Karpas-422 (cell line): ENCODE measurements at regions not wholly inside any gene's neighbourhood (a gene's known extent, or its start where the extent isn't known, plus 50 kb on each side); places are given as distances from the start of the nearest gene placed in this dataset.
A peak's percentile ranks its signal among the peaks of the same experiment; 100 is the strongest.

Experiments used
- DNase-seq: peaks from one replicate; pipeline ENCODE4 v3.0.0-alpha.2; 2015
- H2AFZ ChIP-seq: fragments of 200-600 bp; sonication (generic); 2 replicates; pipeline ENCODE4 v1.6.1; 2014; ENCODE audit warnings: antibody characterized with exemption, low read length, mixed read lengths
- H3K27ac ChIP-seq: fragments of 200-600 bp; sonication (generic); 2 replicates; pipeline ENCODE4 v1.5.1; 2014; ENCODE audit warnings: mild to moderate bottlenecking, low read length, moderate library complexity
- H3K27me3 ChIP-seq: fragments of 200-600 bp; sonication (generic); 2 replicates; pipeline ENCODE4 v1.6.1; 2014; ENCODE audit warnings: low read length, mixed read lengths
- H3K36me3 ChIP-seq: fragments of 200-600 bp; sonication (generic); 2 replicates; pipeline ENCODE4 v1.6.1; 2014; ENCODE audit warnings: low read length, mixed read lengths; ENCODE audit not compliant: insufficient read depth
- H3K4me1 ChIP-seq: fragments of 200-600 bp; sonication (generic); 2 replicates; pipeline ENCODE4 v1.6.1; 2014; ENCODE audit warnings: mild to moderate bottlenecking, low read length, mixed read lengths
- H3K4me2 ChIP-seq: fragments of 200-600 bp; sonication (generic); 2 replicates; pipeline ENCODE4 v1.6.1; 2014; ENCODE audit warnings: low read length, low read depth, mild to moderate bottlenecking; ENCODE audit not compliant: poor library complexity, severe bottlenecking
- H3K4me3 ChIP-seq: fragments of 200-600 bp; sonication (generic); 2 replicates; pipeline ENCODE4 v1.5.1; 2014; ENCODE audit warnings: mild to moderate bottlenecking, antibody characterized with exemption, low read length, mixed read lengths
- H3K79me2 ChIP-seq: fragments of 200-600 bp; sonication (generic); 2 replicates; pipeline ENCODE4 v1.6.1; 2014; ENCODE audit warnings: mild to moderate bottlenecking, low read length, mixed read lengths
- H3K9ac ChIP-seq: fragments of 200-600 bp; sonication (generic); 2 replicates; pipeline ENCODE4 v1.6.0; 2014; ENCODE audit warnings: low read length
- H3K9me2 ChIP-seq: fragments of 200-600 bp; sonication (generic), shearing (Covaris generic); replicated peaks from 2 replicates; pipeline ENCODE4 v1.6.0; 2014; ENCODE audit warnings: mild to moderate bottlenecking, low read length, moderate library complexity; ENCODE audit not compliant: insufficient read depth
- H3K9me3 ChIP-seq: fragments of 300-700, 200-600 bp; sonication (generic); 2 replicates; pipeline ENCODE4 v1.6.1; 2014; ENCODE audit warnings: low read length, mixed read lengths
- H4K20me1 ChIP-seq: fragments of 200-600 bp; sonication (generic); 2 replicates; pipeline ENCODE4 v1.6.1; 2014; ENCODE audit warnings: mild to moderate bottlenecking, antibody characterized with exemption, low read length, low read depth; ENCODE audit not compliant: insufficient read depth

DNA sequence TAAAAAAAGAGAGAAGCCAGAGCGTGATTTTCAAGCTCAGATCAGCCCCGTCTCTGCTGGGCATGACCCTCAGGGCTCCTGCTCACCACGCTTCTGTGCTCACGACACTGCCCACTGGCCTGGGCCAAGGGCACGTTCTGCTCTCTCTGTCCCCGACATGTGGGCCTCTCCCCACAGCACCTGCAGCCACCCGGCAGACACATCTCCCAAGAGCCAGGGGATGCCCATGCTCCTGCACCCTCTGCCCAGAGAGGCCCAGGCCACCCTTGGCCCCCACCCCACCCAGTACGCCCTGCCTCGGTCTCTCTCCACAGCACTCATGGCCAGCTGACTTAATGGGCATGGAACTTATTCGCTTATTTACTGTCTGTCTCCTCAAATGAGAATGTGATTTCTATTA, 175.4 kb upstream of the RNF32 start:
- Histone ChIP-seq H3K36me3 (no peaks in the 10 kb centered on the region), H3K27ac (no peak overlapping the region), H2AFZ (no peak overlapping the region), H4K20me1 (no peaks in the 10 kb centered on the region), H3K4me1 (no peaks in the 10 kb centered on the region), H3K9me3 (no peaks in the 10 kb centered on the region), H3K79me2 (no peaks in the 10 kb centered on the region), H3K9me2 (no peaks in the 10 kb centered on the region), H3K4me3 (no peak overlapping the region), H3K4me2 (no peak overlapping the region), H3K27me3 (no peaks in the 10 kb centered on the region), H3K9ac (no peak overlapping the region)
- DNase-seq, result no peak

- Histone ChIP-seq H3K27me3 (no peaks in the 10 kb centered on the region), H3K9me2 (no peaks in the 10 kb centered on the region), H3K79me2 (no peaks in the 10 kb centered on the region), H3K9ac (no peak overlapping the region), H3K9me3 (no peaks in the 10 kb centered on the region), H4K20me1 (no peaks in the 10 kb centered on the region), H3K4me3 (no peak overlapping the region), H2AFZ (no peak overlapping the region), H3K4me2 (no peak overlapping the region), H3K4me1 (no peaks in the 10 kb centered on the region), H3K36me3 (no peaks in the 10 kb centered on the region), H3K27ac (no peak overlapping the region)
- no peak for DNase-seq
Observed at GRCh38 chr7:156464339-156464738, 176.2 kb upstream of the RNF32 start.

GRCh38 chr7:156463280-156463679, 177.3 kb upstream of the RNF32 start:
- no peak overlapping the region for H3K4me2 ChIP-seq
- H3K9ac ChIP-seq, result no peak overlapping the region
- H3K4me3 ChIP-seq, result no peak overlapping the region
- DNase-seq, result no peak
- no peaks in the 10 kb centered on the region for H3K9me3 ChIP-seq
- no peaks in the 10 kb centered on the region for H3K9me2 ChIP-seq
- no peaks in the 10 kb centered on the region for H3K4me1 ChIP-seq
- no peak overlapping the region for H2AFZ ChIP-seq
- no peaks in the 10 kb centered on the region for H3K27me3 ChIP-seq
- H3K79me2 ChIP-seq, result no peaks in the 10 kb centered on the region
- no peak overlapping the region for H3K27ac ChIP-seq
- H4K20me1 ChIP-seq, result no peaks in the 10 kb centered on the region
- H3K36me3 ChIP-seq, result no peaks in the 10 kb centered on the region

DNA sequence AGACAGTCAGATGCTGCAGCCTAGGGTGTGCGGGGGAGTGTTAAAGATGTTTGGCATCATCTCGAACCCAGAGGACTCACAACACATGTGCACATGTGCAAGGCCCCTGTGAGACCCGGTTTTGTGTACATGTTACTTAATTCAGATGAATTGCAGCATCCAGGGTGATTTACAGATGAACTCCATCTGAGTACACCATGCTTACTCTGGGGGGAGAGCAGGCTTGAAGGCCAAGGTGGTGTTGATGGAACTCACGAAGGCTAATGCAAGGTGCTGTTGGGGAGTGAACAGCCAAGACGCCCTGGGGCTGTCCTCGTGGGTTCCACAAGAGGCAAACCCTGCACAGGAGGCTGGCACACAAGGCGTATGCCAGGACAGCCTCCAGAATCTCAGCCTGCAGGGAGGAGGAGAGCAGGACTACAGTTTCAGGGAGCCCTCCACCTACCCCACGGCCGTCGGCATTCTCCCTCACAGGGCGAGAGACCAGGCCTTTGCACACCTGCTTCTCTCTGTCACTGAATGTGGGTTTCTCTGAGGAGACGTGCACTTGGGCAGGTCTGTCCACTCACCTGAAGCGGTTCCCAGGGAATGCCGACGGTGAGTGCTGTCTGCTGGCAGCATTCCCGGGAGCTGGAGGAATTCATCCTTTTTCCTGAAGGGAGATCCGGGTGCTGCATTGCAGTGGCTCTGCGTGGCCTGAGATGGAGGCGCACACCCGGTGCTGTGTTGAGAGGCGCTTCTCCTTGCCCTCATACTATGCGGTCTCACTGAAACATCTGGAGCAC, 178.5 kb upstream of the RNF32 start:
- no peak for DNase-seq
- no peak overlapping the region for H3K4me3 ChIP-seq

DNA sequence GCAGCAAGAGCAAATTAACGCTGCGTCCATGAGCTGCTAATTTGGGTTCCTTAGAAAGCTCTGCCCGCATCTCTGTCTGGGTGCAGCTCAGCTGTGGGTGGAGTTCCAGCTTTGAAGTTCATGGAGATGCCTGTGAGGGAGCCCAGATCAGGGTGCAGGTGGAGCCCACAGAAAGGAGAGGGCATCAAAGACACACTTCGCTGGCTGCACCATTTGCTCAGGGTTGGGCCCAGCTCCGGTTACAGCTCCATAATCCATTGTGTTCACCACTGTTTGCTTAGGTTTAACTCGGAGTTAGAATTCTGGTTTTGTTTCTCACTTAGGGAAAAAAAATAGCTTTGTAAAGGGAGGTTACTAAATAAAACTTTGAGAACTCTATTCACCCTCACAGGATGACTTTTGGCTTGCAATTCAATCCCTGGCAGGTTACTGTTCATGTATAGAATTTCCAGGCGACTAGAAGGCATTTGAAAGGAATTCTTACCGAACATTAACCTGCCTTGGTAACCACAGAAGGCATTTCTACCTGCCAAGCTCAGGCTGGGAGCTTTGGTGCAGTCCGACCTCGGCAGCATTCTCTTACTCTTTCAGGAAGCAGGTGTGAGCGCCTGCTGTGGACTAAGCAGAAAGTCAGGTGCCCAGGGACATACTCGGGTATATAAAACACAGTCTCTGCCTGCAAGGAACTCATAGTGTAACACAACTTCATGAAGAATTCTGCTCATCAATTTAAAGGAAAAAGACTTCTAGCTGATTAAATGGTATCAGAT, 179.5 kb upstream of the RNF32 start:
- no peaks in the 10 kb centered on the region for H3K9me2 ChIP-seq
- no peak overlapping the region for H3K4me2 ChIP-seq
- no peaks in the 10 kb centered on the region for H3K27me3 ChIP-seq
- no peaks in the 10 kb centered on the region for H4K20me1 ChIP-seq
- H3K9ac ChIP-seq, result no peak overlapping the region
- H3K27ac ChIP-seq, result no peak overlapping the region
- H3K79me2 ChIP-seq, result no peaks in the 10 kb centered on the region
- no peak overlapping the region for H2AFZ ChIP-seq
- no peaks in the 10 kb centered on the region for H3K9me3 ChIP-seq
- no peak for DNase-seq
- H3K36me3 ChIP-seq, result no peaks in the 10 kb centered on the region
- H3K4me3 ChIP-seq, result no peak overlapping the region
- H3K4me1 ChIP-seq, result no peaks in the 10 kb centered on the region

More for the DNA sequence above, 178.5 kb upstream of the RNF32 start:
- Histone ChIP-seq H3K27me3 (no peaks in the 10 kb centered on the region), H3K9ac (no peak overlapping the region), H3K9me2 (no peaks in the 10 kb centered on the region), H3K36me3 (no peaks in the 10 kb centered on the region), H3K4me2 (no peak overlapping the region), H3K27ac (no peak overlapping the region), H2AFZ (no peak overlapping the region), H3K9me3 (no peaks in the 10 kb centered on the region), H3K4me1 (no peaks in the 10 kb centered on the region), H3K79me2 (no peaks in the 10 kb centered on the region), H4K20me1 (no peaks in the 10 kb centered on the region)

DNA sequence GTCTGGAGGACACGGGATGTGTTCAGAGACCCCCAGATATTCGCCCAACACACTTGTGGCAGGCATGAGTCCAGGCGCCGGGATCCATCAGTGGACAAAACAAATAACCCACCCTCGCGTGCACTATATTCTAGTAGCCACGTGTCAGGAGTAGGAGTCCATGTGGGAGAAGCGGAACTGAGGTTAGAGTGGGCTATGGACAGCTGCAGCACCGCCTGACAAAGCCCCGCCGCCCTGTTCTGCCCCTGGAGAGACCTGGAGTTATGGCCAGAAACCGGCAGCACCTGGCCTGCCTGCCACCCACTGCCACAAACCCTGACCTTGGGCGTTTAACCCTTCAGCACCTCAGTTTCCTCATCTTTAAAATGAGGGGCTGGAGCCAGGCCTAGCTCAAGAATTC, 181.0 kb upstream of the RNF32 start:
- no peak overlapping the region for H3K27ac ChIP-seq
- no peaks in the 10 kb centered on the region for H3K79me2 ChIP-seq
- H3K9ac ChIP-seq, result no peak overlapping the region
- H3K27me3 ChIP-seq, result no peaks in the 10 kb centered on the region
- H3K4me3 ChIP-seq, result no peak overlapping the region
- H4K20me1 ChIP-seq, result no peaks in the 10 kb centered on the region
- H3K9me2 ChIP-seq, result no peaks in the 10 kb centered on the region
- H2AFZ ChIP-seq, result no peak overlapping the region
- no peak overlapping the region for H3K4me2 ChIP-seq
- DNase-seq, result no peak
- H3K36me3 ChIP-seq, result no peaks in the 10 kb centered on the region
- no peaks in the 10 kb centered on the region for H3K4me1 ChIP-seq
- H3K9me3 ChIP-seq, result no peaks in the 10 kb centered on the region

- H3K4me2 ChIP-seq, result no peak overlapping the region
- H3K79me2 ChIP-seq, result no peaks in the 10 kb centered on the region
- no peaks in the 10 kb centered on the region for H4K20me1 ChIP-seq
- no peak overlapping the region for H3K9ac ChIP-seq
- H3K27me3 ChIP-seq, result no peaks in the 10 kb centered on the region
- H3K9me3 ChIP-seq, result no peaks in the 10 kb centered on the region
- H2AFZ ChIP-seq, result no peak overlapping the region
- H3K4me3 ChIP-seq, result no peak overlapping the region
- no peak overlapping the region for H3K27ac ChIP-seq
- no peaks in the 10 kb centered on the region for H3K4me1 ChIP-seq
- no peaks in the 10 kb centered on the region for H3K9me2 ChIP-seq
- DNase-seq, result peak; percentile 46
- H3K36me3 ChIP-seq, result no peaks in the 10 kb centered on the region
Observed at GRCh38 chr7:156459067-156459466, 181.5 kb upstream of the RNF32 start.

- Histone ChIP-seq H3K4me2 (no peak overlapping the region), H3K79me2 (no peaks in the 10 kb centered on the region), H3K36me3 (no peaks in the 10 kb centered on the region), H3K27me3 (no peaks in the 10 kb centered on the region), H3K4me1 (no peaks in the 10 kb centered on the region), H3K9me3 (no peaks in the 10 kb centered on the region), H3K4me3 (no peak overlapping the region), H3K9ac (no peak overlapping the region), H3K9me2 (no peaks in the 10 kb centered on the region), H3K27ac (no peak overlapping the region), H2AFZ (no peak overlapping the region), H4K20me1 (no peaks in the 10 kb centered on the region)
- no peak for DNase-seq
Observed at GRCh38 chr7:156458011-156458410, 182.6 kb upstream of the RNF32 start.
